Mammary epithelial cell (primary cell): ENCODE measurements at regions not wholly inside any gene's neighbourhood (a gene's known extent, or its start where the extent isn't known, plus 50 kb on each side); places are given as distances from the start of the nearest gene placed in this dataset.

ENCODE experiments used
- CTCF ChIP-seq, 2 donors: IDR thresholded peaks in 1 of 2; conservative IDR thresholded peaks in 1 of 2; 2 replicates each; pipeline ENCODE4 v1.5.1; 2011 to 2012; ENCODE audit warnings: inconsistent platforms in 2 of 2, low read length in 2 of 2, mild to moderate bottlenecking in 2 of 2, control low read depth in 1 of 2, low read depth in 1 of 2; ENCODE audit not compliant: insufficient read depth in 1 of 2; ENCODE audit errors: extremely low read depth in 1 of 2
- EZH2 ChIP-seq: IDR thresholded peaks from 2 replicates; pipeline ENCODE4 v1.6.1; 2012; ENCODE audit warnings: low read length, inconsistent platforms, borderline replicate concordance

GRCh38 chr3:15924914-15925313, 127.1 kb upstream of the ANKRD28 start:
- no peak for TF ChIP-seq CTCF (conservative IDR thresholded peaks at IDR 0.05 in 1 of 2, IDR thresholded peaks at IDR 0.05 in 1 of 2; ENCODE audit: extremely low read depth in 1 of 2, insufficient read depth in 1 of 2, low read depth in 1 of 2, low read length in 2 of 2)
- no peak for TF ChIP-seq EZH2
